Tibial nerve (tissue), 4 donors: ENCODE measurements at regions not wholly inside any gene's neighbourhood (a gene's known extent, or its start where the extent isn't known, plus 50 kb on each side); places are given as distances from the start of the nearest gene placed in this dataset.

Source experiments
- CTCF ChIP-seq, 5 experiments: fragments of 200-600 bp in 3 of 5; fragments of 450-650 bp in 2 of 5; sonication (generic) in 3 of 5; IDR thresholded peaks; one replicate each; pipeline ENCODE4 v1.5.1; 2016 to 2019; ENCODE audit warnings: antibody characterized with exemption in 5 of 5, mild to moderate bottlenecking in 3 of 5, moderate library complexity in 2 of 5
- EP300 ChIP-seq, 2 donors: sonication (generic); formaldehyde crosslinking; IDR thresholded peaks; one replicate each; pipeline ENCODE4 v1.6.1; 2017; ENCODE audit warnings: antibody characterized with exemption in 2 of 2, mild to moderate bottlenecking in 1 of 2
- POLR2A ChIP-seq, 2 donors: fragments of 450-650 bp; IDR thresholded peaks; one replicate each; pipeline ENCODE4 v1.6.1; 2017; ENCODE audit warnings: antibody characterized with exemption in 2 of 2, mild to moderate bottlenecking in 2 of 2, moderate library complexity in 2 of 2

GRCh38 chr14:89078021-89078795, 253.8 kb downstream of the TTC8 start:
- TF ChIP-seq POLR2A (IDR thresholded peaks at IDR 0.05): no peak
- no peak for TF ChIP-seq CTCF (IDR thresholded peaks at IDR 0.05)
- TF ChIP-seq EP300 (IDR thresholded peaks at IDR 0.05): no peak
